ENCODE measurements at regions not wholly inside any gene's neighbourhood (a gene's known extent, or its start where the extent isn't known, plus 50 kb on each side); places are given as distances from the start of the nearest gene placed in this dataset.

DNA sequence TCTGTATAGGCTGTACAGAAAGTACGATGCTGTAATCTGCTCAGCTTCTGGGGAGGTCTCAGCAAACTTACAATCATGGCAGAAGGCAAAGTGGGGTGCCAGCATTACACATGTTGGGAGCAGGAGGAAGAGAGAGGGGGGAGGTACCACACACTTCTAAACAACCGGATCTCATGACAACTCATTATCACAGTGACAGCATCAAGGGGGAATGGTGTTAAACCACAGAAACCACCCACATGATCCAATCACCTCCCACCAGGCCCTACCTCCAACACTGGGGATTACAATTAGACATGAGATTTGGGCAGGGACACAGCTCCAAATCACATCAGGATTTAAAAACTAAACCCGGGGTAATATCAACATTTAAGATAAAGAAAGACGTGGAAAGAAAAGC is 468.8 kb upstream of the AUTS2 start:
- no peak overlapping the region for H3K23ac ChIP-seq (ENCODE audit: low read depth, low read length)
- no peak overlapping the region for H4K91ac ChIP-seq (ENCODE audit: insufficient read depth, low read depth, low read length)
- WGBS, 2 experiments (ENCODE audit: extremely low coverage in 2 of 2, insufficient read length in 1 of 2), result no CpG with 5 or more reads among the region's 4 CpGs
- H3K4me3 ChIP-seq (ENCODE audit: insufficient read depth, low read depth, low read length), result no peak overlapping the region
- H3K27ac ChIP-seq (ENCODE audit: insufficient read depth, low read length), result no peak overlapping the region
- ATAC-seq (ENCODE audit: low read depth) (no peak), DNase-seq (no peak)
- no peak overlapping the region for H4K5ac ChIP-seq (ENCODE audit: low read depth, low read length)
- H3K9me1 ChIP-seq (ENCODE audit: insufficient read depth, low read length), result no peaks in the 10 kb centered on the region
- BruUV-seq (replicated peaks), result no TSS peak
- H2BK15ac ChIP-seq (ENCODE audit: low read depth, low read length), result no peak overlapping the region
- no peak overlapping the region for H3K14ac ChIP-seq (replicated peaks; ENCODE audit: low read depth, low read length)
- POLR2A ChIA-PET (ENCODE audit: unreplicated experiment), result no interaction called here
- H2AK9ac ChIP-seq (replicated peaks; ENCODE audit: low read depth, low read length, poor library complexity), result no peak overlapping the region
- no peaks in the 10 kb centered on the region for H4K20me1 ChIP-seq (ENCODE audit: insufficient read depth, low read length)
- H3K36me3 ChIP-seq (ENCODE audit: control insufficient read depth, insufficient read depth, low read length), result no peaks in the 10 kb centered on the region
- in situ Hi-C loops (cut with MboI; ENCODE audit: low sequenced_read_pairs), result no loop called here
- no peak overlapping the region for H2AFZ ChIP-seq (replicated peaks; ENCODE audit: low read length, poor library complexity)
- no peak overlapping the region for H3K18ac ChIP-seq (ENCODE audit: low read depth, low read length)
- H2BK5ac ChIP-seq (ENCODE audit: low read depth, low read length, poor library complexity, severe bottlenecking), result no peak overlapping the region
- no peak overlapping the region for H3K4me2 ChIP-seq (ENCODE audit: low read depth, low read length)
- no peak overlapping the region for H3K56ac ChIP-seq (ENCODE audit: extremely low read depth, insufficient read depth, low read length)
- dilution Hi-C loops (cut with HindIII; ENCODE audit: low sequenced_read_pairs, unreplicated experiment), result no loop called here
- TF ChIP-seq CHD1 (IDR thresholded peaks at IDR 0.05; ENCODE audit: low read depth, low read length), result no peak
- TF ChIP-seq RAD21 (IDR thresholded peaks at IDR 0.05; ENCODE audit: low read length), result no peak
- TF ChIP-seq RCOR1 (IDR thresholded peaks at IDR 0.05; ENCODE audit: insufficient replicate concordance, low read length), result no peak
- TF ChIP-seq, protein P1, sequence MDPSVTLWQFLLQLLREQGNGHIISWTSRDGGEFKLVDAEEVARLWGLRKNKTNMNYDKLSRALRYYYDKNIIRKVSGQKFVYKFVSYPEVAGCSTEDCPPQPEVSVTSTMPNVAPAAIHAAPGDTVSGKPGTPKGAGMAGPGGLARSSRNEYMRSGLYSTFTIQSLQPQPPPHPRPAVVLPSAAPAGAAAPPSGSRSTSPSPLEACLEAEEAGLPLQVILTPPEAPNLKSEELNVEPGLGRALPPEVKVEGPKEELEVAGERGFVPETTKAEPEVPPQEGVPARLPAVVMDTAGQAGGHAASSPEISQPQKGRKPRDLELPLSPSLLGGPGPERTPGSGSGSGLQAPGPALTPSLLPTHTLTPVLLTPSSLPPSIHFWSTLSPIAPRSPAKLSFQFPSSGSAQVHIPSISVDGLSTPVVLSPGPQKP (IDR thresholded peaks at IDR 0.05; ENCODE audit: borderline replicate concordance, low read depth, low read length), result no peak
- TF ChIP-seq, protein P2, sequence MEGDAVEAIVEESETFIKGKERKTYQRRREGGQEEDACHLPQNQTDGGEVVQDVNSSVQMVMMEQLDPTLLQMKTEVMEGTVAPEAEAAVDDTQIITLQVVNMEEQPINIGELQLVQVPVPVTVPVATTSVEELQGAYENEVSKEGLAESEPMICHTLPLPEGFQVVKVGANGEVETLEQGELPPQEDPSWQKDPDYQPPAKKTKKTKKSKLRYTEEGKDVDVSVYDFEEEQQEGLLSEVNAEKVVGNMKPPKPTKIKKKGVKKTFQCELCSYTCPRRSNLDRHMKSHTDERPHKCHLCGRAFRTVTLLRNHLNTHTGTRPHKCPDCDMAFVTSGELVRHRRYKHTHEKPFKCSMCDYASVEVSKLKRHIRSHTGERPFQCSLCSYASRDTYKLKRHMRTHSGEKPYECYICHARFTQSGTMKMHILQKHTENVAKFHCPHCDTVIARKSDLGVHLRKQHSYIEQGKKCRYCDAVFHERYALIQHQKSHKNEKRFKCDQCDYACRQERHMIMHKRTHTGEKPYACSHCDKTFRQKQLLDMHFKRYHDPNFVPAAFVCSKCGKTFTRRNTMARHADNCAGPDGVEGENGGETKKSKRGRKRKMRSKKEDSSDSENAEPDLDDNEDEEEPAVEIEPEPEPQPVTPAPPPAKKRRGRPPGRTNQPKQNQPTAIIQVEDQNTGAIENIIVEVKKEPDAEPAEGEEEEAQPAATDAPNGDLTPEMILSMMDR (conservative IDR thresholded peaks at IDR 0.05; ENCODE audit: low read depth, low read length), result no peak
- TF ChIP-seq, protein P3, sequence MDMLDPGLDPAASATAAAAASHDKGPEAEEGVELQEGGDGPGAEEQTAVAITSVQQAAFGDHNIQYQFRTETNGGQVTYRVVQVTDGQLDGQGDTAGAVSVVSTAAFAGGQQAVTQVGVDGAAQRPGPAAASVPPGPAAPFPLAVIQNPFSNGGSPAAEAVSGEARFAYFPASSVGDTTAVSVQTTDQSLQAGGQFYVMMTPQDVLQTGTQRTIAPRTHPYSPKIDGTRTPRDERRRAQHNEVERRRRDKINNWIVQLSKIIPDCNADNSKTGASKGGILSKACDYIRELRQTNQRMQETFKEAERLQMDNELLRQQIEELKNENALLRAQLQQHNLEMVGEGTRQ (IDR thresholded peaks at IDR 0.05; ENCODE audit: low read depth, low read length), result no peak
- no peak overlapping the region for H2AK5ac ChIP-seq (ENCODE audit: low read depth, low read length)
- H3K9me3 ChIP-seq (ENCODE audit: control insufficient read depth, insufficient read depth, low read length), result peaks cover 11% of the 10 kb centered on the region
- CTCF ChIA-PET, result no interaction called here
- no peak overlapping the region for H2BK20ac ChIP-seq (ENCODE audit: low read depth, low read length)
- H2BK120ac ChIP-seq (ENCODE audit: low read depth, low read length), result no peak overlapping the region
- intact Hi-C loops (cut with micrococcal nuclease), result no loop called here
- no peaks in the 10 kb centered on the region for H3K27me3 ChIP-seq (ENCODE audit: control insufficient read depth, insufficient read depth, low read length)
- no peak overlapping the region for H3K9ac ChIP-seq (ENCODE audit: low read depth, low read length)
- no peak overlapping the region for H4K8ac ChIP-seq (ENCODE audit: low read depth in 2 of 2, low read length in 2 of 2)
- H3K4ac ChIP-seq (ENCODE audit: low read depth, low read length), result no peak overlapping the region
- no peaks in the 10 kb centered on the region for H3K4me1 ChIP-seq (ENCODE audit: control insufficient read depth, insufficient read depth, low read length)
- no peaks in the 10 kb centered on the region for H3K79me1 ChIP-seq (ENCODE audit: low read depth in 1 of 2, low read length in 2 of 2)

Data from IMR-90 (cell line).